Forelimb muscle (tissue), 1 donor: ENCODE measurements at regions not wholly inside any gene's neighbourhood (a gene's known extent, or its start where the extent isn't known, plus 50 kb on each side); places are given as distances from the start of the nearest gene placed in this dataset.

Source experiments
- DNase-seq: peaks from one replicate; pipeline ENCODE4 v3.0.0-alpha.2; 2013; ENCODE audit warnings: low read depth

DNA sequence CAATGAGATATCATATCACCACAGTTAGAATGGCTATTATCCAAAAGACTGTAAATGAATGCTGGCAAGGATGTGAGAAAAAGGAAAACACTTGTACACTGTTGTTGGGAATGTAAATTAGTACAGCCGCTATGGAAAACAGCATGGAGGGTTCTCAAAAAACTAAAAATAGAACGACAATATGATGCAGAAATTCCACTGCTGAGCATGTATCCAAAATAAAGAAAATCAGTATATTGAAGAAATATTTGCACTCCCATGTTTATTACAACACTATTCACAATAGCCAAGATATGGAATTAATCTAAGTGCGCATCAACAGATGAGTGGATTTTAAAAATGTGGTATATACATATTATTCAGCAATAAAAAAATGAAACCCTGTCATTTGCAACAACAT lies 898.9 kb upstream of the MAN1A1 start:
- peak; percentile 35 for DNase-seq

- no peak for DNase-seq
Observed at GRCh38 chr6:120237221-120237620, 887.7 kb upstream of the MAN1A1 start.

DNA sequence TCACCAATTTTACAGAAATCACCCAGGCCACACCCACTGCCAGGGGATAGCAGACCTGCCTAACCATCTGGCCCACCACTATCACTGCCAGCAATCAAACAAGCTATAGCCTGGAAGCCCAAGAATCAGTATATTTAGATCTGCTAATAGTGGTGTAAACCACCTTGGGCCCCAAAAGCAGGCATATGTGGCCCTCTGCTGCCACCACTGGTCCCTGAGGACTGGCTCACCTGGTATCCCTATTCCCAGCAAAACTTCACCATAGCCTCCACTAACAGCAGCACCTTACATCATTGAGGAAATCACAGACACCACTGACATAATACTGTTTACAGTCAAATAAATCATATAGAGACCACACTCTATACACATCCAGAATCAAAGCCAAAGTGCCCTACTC lies 880.4 kb upstream of the MAN1A1 start:
- no peak for DNase-seq

- no peak for DNase-seq
Observed at GRCh38 chr6:120228297-120228696, 878.7 kb upstream of the MAN1A1 start.

GRCh38 chr6:120219339-120219738 lies 869.8 kb upstream of the MAN1A1 start:
- no peak for DNase-seq

GRCh38 chr6:120214088-120214499 lies 864.5 kb upstream of the MAN1A1 start:
- DNase-seq = no peak

DNA sequence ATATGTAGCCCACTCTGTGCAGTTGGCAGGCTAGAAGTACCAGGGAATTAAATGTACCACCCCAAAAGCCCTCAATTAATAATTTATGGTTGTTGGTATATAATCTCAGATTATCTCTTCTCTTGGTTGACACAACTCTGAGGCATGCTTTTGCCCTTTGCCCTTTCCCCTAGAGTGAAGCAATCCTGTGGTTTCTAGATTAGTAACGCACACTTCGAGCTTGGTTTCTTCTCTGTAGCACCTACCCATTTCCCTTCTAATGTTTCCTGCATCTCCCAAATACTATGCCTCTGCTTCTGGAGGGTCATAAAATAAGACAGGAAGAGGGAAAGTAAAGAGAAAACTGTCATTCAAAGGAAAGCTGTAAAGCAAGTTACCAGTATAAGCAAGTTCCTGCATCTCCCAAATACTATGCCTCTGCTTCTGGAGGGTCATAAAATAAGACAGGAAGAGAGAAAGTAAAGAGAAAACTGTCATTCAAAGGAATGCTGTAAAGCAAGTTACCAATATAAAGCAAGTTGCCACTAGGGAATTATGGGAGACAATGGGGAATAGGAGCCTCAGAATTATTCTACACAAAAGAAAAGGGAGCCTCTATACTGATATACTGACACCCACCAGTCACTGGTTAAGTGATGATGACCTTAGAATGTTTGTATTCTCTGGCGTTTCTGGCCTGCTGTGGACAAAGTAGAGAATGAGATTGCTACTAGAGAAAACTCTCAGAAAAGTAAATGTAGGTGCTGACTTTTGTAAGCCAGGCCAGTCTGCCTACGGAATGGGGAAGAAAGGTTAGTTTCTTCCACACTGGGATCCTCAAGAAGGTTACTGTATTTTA lies 862.6 kb upstream of the MAN1A1 start:
- no peak for DNase-seq

- no peak for DNase-seq
Observed at GRCh38 chr6:120202878-120203277, 853.3 kb upstream of the MAN1A1 start.

GRCh38 chr6:120200853-120201252 lies 851.3 kb upstream of the MAN1A1 start:
- DNase-seq = no peak

DNA sequence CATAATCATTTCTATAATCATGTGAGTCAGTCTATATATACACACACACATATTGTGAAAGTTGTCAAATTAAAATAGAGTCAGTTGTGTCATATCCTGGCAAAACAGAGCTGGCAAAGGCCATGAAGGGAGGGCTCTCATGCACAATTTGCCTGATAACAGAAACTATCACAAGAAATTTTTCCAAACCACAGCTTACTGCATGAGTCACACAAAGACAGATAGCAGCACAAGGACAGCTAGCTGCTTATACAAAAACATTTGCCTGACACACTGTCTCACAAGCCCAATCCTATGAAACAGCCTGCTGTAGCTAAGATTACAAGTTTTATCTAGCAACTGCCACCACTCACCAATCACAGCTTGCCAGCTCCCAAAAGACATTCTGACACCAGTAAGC lies 848.5 kb upstream of the MAN1A1 start:
- DNase-seq = no peak

DNA sequence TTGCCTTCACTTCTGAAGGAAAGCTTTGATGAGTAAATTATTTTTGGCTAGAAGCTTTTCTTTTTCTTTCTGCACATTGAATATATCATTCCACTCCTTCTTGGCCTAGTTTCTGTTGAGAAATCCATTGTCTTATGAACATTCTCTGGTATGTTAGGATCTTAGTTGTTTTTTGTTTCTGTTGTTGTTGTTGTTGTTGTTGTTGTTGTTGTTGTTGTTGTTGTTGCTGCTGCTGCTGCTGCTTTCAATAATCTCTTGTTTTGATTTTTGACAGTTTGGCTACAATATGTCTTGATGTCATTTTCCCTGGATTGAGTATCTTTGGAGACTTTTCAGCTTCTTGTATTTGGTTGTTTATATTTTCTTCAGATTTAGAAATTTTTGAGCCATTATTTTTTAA lies 836.5 kb upstream of the MAN1A1 start:
- DNase-seq = no peak

- DNase-seq = no peak
Observed at GRCh38 chr6:120173250-120173649, 823.7 kb upstream of the MAN1A1 start.

GRCh38 chr6:120164531-120164930 lies 815.0 kb upstream of the MAN1A1 start:
- no peak for DNase-seq

GRCh38 chr6:120157873-120158272 lies 808.3 kb upstream of the MAN1A1 start:
- no peak for DNase-seq

- DNase-seq = no peak
Observed at GRCh38 chr6:120147071-120147871, 797.7 kb upstream of the MAN1A1 start.

DNA sequence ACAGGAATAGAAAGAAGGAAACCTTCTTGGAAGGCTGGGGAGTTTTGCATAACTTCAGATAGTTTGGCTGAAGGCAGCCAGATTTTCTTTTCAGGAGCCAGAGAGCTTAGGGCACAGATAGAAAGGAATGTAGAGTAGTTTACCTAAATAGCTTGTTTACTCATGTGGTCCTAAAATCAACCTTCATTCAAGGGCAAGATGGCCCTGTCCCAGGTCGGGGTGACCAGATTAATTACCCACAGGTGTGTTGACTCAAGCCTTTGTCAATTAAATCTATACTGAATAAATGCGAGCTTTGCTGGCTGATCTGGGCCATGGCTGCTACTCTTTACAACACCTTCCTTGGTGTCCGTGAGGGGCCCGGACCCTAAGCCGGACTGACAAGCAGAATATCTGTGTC lies 792.0 kb upstream of the MAN1A1 start:
- DNase-seq = no peak

DNA sequence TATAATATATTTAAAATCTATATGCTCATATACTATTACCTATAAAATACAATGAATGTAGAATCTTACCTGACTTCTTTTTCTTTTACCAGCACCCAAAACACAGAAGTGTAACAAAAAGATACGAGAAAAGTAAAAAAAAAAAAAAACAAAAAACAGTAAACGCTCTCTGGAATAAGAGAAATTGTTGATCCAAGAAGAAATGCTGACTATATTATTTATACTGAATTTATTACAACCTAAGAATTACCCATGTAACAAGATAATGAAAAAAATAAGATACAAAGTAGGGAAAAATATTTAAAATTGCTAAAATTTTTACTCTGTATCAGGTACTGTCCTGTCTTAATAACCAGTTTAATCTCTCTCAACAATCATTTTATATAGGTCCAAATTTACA lies 787.9 kb upstream of the MAN1A1 start:
- no peak for DNase-seq

DNA sequence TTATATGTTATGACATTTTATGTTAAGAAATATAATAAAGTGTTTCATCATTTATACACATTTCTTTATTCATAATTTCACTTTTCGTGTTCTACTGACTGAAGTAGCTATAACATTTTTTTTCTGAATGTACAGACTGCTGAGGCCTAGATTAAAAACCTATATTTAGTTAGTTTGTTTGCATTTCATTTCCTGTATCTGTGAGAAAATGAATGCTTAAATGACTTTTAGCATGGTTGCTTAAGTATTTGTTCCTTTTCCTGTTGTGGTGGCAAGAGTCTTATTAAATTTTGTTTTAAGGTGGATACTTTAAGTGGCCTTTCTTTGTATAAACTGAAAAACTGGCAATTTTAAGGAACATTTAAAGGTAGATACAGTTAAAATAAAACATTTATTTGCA lies 779.7 kb upstream of the MAN1A1 start:
- no peak for DNase-seq

DNA sequence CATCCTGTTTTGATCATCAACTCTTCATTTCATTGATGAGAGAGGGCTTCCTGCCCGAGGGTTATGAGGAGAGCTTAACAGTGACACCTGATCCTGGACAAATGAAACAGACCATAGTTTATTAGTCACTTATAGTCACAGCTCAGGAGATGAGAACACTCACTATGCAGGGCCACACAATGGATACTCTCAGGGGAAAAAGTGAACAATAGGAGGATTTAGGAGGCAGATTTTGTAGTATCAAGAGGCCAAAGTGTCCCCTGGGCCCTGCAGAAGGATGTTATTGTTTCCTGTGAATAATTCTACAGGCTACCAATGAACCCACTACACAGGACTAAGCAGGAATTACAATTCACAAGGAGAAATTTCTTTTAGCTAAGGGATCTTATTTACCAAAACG lies 772.8 kb upstream of the MAN1A1 start:
- no peak for DNase-seq

GRCh38 chr6:120116343-120116742 lies 766.8 kb upstream of the MAN1A1 start:
- no peak for DNase-seq

DNA sequence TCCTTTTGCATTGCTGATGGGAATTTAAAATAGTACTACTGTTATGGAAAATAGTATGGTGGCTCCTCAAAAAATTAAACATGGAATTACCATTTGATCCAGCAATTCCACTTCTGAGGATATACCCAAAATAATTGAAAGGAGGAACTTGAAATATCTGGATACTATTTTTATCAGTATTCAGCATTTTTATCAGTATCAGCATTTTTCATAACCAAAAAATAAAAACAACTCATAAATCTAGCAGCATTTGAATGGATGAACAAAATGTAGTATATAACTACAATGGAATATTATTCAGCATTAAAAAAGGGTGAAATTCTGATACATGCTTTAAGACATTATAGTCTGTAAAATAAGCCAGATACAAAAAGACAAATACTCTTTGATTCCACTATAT lies 763.4 kb upstream of the MAN1A1 start:
- no peak for DNase-seq

GRCh38 chr6:120111001-120111400 lies 761.4 kb upstream of the MAN1A1 start:
- DNase-seq = no peak
